HCT116 (cell line): ENCODE measurements at regions not wholly inside any gene's neighbourhood (a gene's known extent, or its start where the extent isn't known, plus 50 kb on each side); places are given as distances from the start of the nearest gene placed in this dataset.

Experiments
- ATAC-seq: fragments of 200-7000 bp; cut with Tn5 transposase; 2 replicates; pipeline ENCODE4 v1.9.1; 2020; ENCODE audit warnings: mild to moderate bottlenecking, moderate library complexity
- BruUV-seq: library from RNA; stranded (reverse); fragments of 400-500 nt; replicated peaks from 2 replicates; lab custom pipeline; 2021; lab: Mats Ljungman, UMichigan
- CTCF ChIA-PET: fragments of 300-600 bp; sonication (Branson Sonifier 250); formaldehyde crosslinking; loops from one replicate; lab custom pipeline; 2021; ENCODE audit warnings: antibody characterized with exemption; lab: Charles Lee
- POLR2A ChIA-PET: fragments of 300-600, 350-600 bp; sonication (Branson Sonifier 250); formaldehyde crosslinking; loops from one replicate; lab custom pipeline; 2021; ENCODE audit warnings: antibody characterized with exemption; lab: Charles Lee
- RAD21 ChIA-PET, 2 experiments: fragments of 300-600 bp; sonication (Branson Sonifier 250); formaldehyde crosslinking; loops; one replicate each; lab custom pipeline; 2023; ENCODE audit warnings: low total read pairs in 2 of 2; ENCODE audit not compliant: uncharacterized antibody in 2 of 2, unreplicated experiment in 2 of 2, low non-redundant PET in 1 of 2; lab: Charles Lee
- DNase-seq: peaks from one replicate; pipeline ENCODE4 v3.0.0-alpha.2; 2010; ENCODE audit warnings: low read depth, low spot score
- H2AFZ ChIP-seq: fragments of 200-600 bp; shearing (Covaris generic), sonication (generic); 2 replicates; pipeline ENCODE4 v1.6.1; 2017; ENCODE audit warnings: low read depth, mixed run types, mixed read lengths, antibody characterized with exemption, low read length; ENCODE audit not compliant: poor library complexity, severe bottlenecking
- H3K27ac ChIP-seq: 2 replicates; pipeline ENCODE4 v1.5.1; 2012; ENCODE audit warnings: low read depth, low read length
- H3K27me3 ChIP-seq: fragments of 200-600 bp; sonication (generic); 2 replicates; pipeline ENCODE4 v1.6.1; 2016; ENCODE audit warnings: mixed run types, low read length, mixed read lengths; ENCODE audit not compliant: insufficient read depth
- H3K36me3 ChIP-seq, 2 experiments: fragments of 200-500 bp in 1 of 2; fragments of 200-600 bp in 1 of 2; sonication (Bioruptor generic) in 1 of 2; sonication (generic) in 1 of 2; 2 replicates each; pipeline versions ENCODE4 v1.5.1 to v1.6.1; 2014 to 2016; ENCODE audit warnings: low read length in 2 of 2, inconsistent platforms in 1 of 2, mixed read lengths in 1 of 2, mixed run types in 1 of 2; ENCODE audit not compliant: insufficient read depth in 2 of 2, control insufficient read depth in 1 of 2
- H3K4me1 ChIP-seq, 2 experiments: fragments of 200-600 bp in 1 of 2; sonication (generic) in 1 of 2; 2 replicates each; pipeline versions ENCODE4 v1.5.1 to v1.6.1; 2012 to 2017; ENCODE audit warnings: low read length in 2 of 2, inconsistent platforms in 1 of 2, mild to moderate bottlenecking in 1 of 2, mixed read lengths in 1 of 2, mixed run types in 1 of 2, moderate library complexity in 1 of 2; ENCODE audit not compliant: insufficient read depth in 2 of 2, control insufficient read depth in 1 of 2
- H3K4me2 ChIP-seq: fragments of 200-600 bp; sonication (generic); 2 replicates; pipeline ENCODE4 v1.6.1; 2017; ENCODE audit warnings: mixed run types, low read length, mixed read lengths
- H3K4me3 ChIP-seq, 2 experiments: fragments of 200-600 bp in 1 of 2; sonication (generic) in 1 of 2; replicated peaks in 1 of 2; 2 replicates each; pipeline ENCODE4 v1.5.1; 2011 to 2016; ENCODE audit warnings: low read length in 2 of 2, control low read depth in 1 of 2, low read depth in 1 of 2, mild to moderate bottlenecking in 1 of 2, mixed read lengths in 1 of 2, mixed run types in 1 of 2
- H3K79me2 ChIP-seq: fragments of 200-600 bp; sonication (generic); 2 replicates; pipeline ENCODE4 v1.6.1; 2017; ENCODE audit warnings: mild to moderate bottlenecking, mixed run types, low read length, moderate library complexity, mixed read lengths; ENCODE audit not compliant: insufficient read depth
- H3K9ac ChIP-seq: fragments of 200-600 bp; sonication (generic); 2 replicates; pipeline ENCODE4 v1.6.1; 2016; ENCODE audit warnings: low read length, mixed read lengths
- H3K9me2 ChIP-seq: fragments of 200-600 bp; sonication (generic), shearing (Covaris generic); 2 replicates; pipeline ENCODE4 v1.6.1; 2017; ENCODE audit warnings: mixed run types, mild to moderate bottlenecking, moderate library complexity; ENCODE audit not compliant: insufficient read depth
- H3K9me3 ChIP-seq, 2 experiments: fragments of 200-500 bp in 1 of 2; fragments of 200-600 bp in 1 of 2; sonication (Bioruptor generic) in 1 of 2; sonication (generic) in 1 of 2; 2 replicates each; pipeline ENCODE4 v1.6.1; 2014 to 2017; ENCODE audit warnings: low read length in 2 of 2, mixed read lengths in 2 of 2, inconsistent platforms in 1 of 2, low read depth in 1 of 2, mild to moderate bottlenecking in 1 of 2, mixed run types in 1 of 2, moderate library complexity in 1 of 2; ENCODE audit not compliant: control insufficient read depth in 1 of 2, insufficient read depth in 1 of 2
- H4K20me1 ChIP-seq: fragments of 200-600 bp; sonication (generic), shearing (Covaris generic); 2 replicates; pipeline ENCODE4 v1.6.1; 2017; ENCODE audit warnings: mixed run types, mild to moderate bottlenecking, moderate library complexity; ENCODE audit not compliant: insufficient read depth
- CBX3 ChIP-seq: IDR thresholded peaks from 2 replicates; pipeline ENCODE4 v1.6.1; 2012; ENCODE audit warnings: low read depth
- CEBPB ChIP-seq: IDR thresholded peaks from 2 replicates; pipeline ENCODE4 v1.6.1; 2012; ENCODE audit warnings: low read depth
- ELF1 ChIP-seq: IDR thresholded peaks from 2 replicates; pipeline ENCODE4 v1.6.1; 2012; ENCODE audit warnings: low read depth, borderline replicate concordance
- EZH2 ChIP-seq: fragments of 200-600 bp; sonication (generic); IDR thresholded peaks from 2 replicates; pipeline ENCODE4 v1.6.1; 2017; ENCODE audit warnings: antibody characterized with exemption, mixed run types
- FOSL1 ChIP-seq: IDR thresholded peaks from 2 replicates; pipeline ENCODE4 v1.6.1; 2012; ENCODE audit warnings: low read depth
- JUND ChIP-seq: IDR thresholded peaks from 2 replicates; pipeline ENCODE4 v1.6.1; 2012
- TCF7L2 ChIP-seq: IDR thresholded peaks from 2 replicates; pipeline ENCODE4 v1.7.0; 2011; ENCODE audit warnings: borderline replicate concordance, inconsistent platforms; ENCODE audit not compliant: insufficient read depth, insufficient read length; ENCODE audit errors: extremely low read depth
- intact Hi-C: fragments of 100-400 bp; cut with micrococcal nuclease; formaldehyde crosslinking; loops from 2 replicates; pipeline ENCODE4 v1.10.0; 2022
- TF ChIP-seq, protein P1 (sequence below): IDR thresholded peaks from 2 replicates; pipeline ENCODE4 v1.6.1; 2012; ENCODE audit warnings: low read depth
- TF ChIP-seq, protein P2 (sequence below): IDR thresholded peaks from 2 replicates; pipeline ENCODE4 v1.6.1; 2012

DNA sequence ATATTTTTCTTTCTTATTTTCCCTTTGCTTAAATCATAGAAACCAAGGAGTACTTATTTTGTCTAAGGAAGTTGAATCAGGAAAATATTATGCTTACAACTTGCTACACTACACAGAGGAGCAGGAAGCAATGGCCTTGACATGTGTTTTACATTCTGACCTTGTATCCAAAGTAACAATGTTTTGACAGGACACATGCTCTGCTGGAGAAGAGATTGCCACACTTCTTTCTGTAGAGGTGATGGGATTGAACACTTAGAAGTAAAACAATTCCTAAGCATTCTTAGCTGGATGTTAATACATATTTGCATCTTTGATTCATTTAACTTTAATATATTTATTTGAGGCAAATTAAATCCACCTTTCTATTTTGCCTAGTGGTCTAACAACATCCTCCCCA, 929.1 kb downstream of the DSC3 start:
- no peak overlapping the region for H3K4me2 ChIP-seq
- no peaks in the 10 kb centered on the region for H3K9me2 ChIP-seq
- no peak overlapping the region for H3K4me3 ChIP-seq
- POLR2A ChIA-PET, result no interaction called here
- H3K27ac ChIP-seq, result no peak overlapping the region
- no peaks in the 10 kb centered on the region for H3K27me3 ChIP-seq
- DNase-seq (no peak), ATAC-seq (no peak)
- H3K4me1 ChIP-seq, result no peaks in the 10 kb centered on the region
- no peaks in the 10 kb centered on the region; a peak in 1 of 4 replicates for H3K9me3 ChIP-seq
- H2AFZ ChIP-seq, result no peak overlapping the region
- intact Hi-C loops, result no loop called here
- H3K79me2 ChIP-seq, result no peaks in the 10 kb centered on the region
- RAD21 ChIA-PET, result no interaction called here
- BruUV-seq, result no TSS peak
- no peaks in the 10 kb centered on the region for H3K36me3 ChIP-seq
- no peaks in the 10 kb centered on the region for H4K20me1 ChIP-seq
- no peak overlapping the region for H3K9ac ChIP-seq
- CTCF ChIA-PET, result no interaction called here
- no peak for TF ChIP-seq FOSL1
- TF ChIP-seq TCF7L2, result no peak
- no peak for TF ChIP-seq JUND

DNA sequence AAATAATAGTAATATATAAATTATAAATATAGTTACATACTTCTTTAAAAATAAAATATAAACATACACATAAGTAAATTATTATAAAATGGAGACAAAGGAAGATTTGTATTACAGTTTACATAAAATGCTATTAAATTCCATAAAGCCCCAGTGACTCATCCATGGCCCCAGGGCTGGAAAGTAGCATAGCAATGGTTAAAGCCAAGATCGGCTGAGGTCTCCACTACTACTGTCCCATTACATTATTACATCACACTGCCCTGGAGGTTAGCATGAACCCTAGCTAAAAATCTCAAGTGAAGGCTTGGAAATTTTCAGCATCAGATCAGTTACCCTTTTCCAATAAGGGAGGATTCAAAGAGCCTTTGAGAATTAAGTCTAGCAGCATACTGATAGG, 936.2 kb downstream of the DSC3 start:
- intact Hi-C loops, result no loop called here
- no peaks in the 10 kb centered on the region for H3K27me3 ChIP-seq
- no peaks in the 10 kb centered on the region for H3K79me2 ChIP-seq
- H3K9ac ChIP-seq, result no peak overlapping the region
- H2AFZ ChIP-seq, result no peak overlapping the region
- no peaks in the 10 kb centered on the region for H4K20me1 ChIP-seq
- H3K27ac ChIP-seq, result no peak overlapping the region
- H3K9me3 ChIP-seq, result no peaks in the 10 kb centered on the region
- ChIA-PET POLR2A (no interaction called here), CTCF (no interaction called here)
- H3K4me2 ChIP-seq, result no peak overlapping the region
- TF ChIP-seq CBX3 (no peak), ELF1 (no peak), EZH2 (no peak), CEBPB (no peak), FOSL1 (no peak)
- TF ChIP-seq, protein P1, sequence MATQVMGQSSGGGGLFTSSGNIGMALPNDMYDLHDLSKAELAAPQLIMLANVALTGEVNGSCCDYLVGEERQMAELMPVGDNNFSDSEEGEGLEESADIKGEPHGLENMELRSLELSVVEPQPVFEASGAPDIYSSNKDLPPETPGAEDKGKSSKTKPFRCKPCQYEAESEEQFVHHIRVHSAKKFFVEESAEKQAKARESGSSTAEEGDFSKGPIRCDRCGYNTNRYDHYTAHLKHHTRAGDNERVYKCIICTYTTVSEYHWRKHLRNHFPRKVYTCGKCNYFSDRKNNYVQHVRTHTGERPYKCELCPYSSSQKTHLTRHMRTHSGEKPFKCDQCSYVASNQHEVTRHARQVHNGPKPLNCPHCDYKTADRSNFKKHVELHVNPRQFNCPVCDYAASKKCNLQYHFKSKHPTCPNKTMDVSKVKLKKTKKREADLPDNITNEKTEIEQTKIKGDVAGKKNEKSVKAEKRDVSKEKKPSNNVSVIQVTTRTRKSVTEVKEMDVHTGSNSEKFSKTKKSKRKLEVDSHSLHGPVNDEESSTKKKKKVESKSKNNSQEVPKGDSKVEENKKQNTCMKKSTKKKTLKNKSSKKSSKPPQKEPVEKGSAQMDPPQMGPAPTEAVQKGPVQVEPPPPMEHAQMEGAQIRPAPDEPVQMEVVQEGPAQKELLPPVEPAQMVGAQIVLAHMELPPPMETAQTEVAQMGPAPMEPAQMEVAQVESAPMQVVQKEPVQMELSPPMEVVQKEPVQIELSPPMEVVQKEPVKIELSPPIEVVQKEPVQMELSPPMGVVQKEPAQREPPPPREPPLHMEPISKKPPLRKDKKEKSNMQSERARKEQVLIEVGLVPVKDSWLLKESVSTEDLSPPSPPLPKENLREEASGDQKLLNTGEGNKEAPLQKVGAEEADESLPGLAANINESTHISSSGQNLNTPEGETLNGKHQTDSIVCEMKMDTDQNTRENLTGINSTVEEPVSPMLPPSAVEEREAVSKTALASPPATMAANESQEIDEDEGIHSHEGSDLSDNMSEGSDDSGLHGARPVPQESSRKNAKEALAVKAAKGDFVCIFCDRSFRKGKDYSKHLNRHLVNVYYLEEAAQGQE, result no peak
- TF ChIP-seq, protein P2, sequence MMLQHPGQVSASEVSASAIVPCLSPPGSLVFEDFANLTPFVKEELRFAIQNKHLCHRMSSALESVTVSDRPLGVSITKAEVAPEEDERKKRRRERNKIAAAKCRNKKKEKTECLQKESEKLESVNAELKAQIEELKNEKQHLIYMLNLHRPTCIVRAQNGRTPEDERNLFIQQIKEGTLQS, result no peak
- TF ChIP-seq, all 23 proteins: peak for 0
- Histone ChIP-seq H3K4me1 (no peaks in the 10 kb centered on the region), H3K9me2 (no peaks in the 10 kb centered on the region), H3K4me3 (no peak overlapping the region), H3K36me3 (no peaks in the 10 kb centered on the region)
- no peak for DNase-seq
- RAD21 ChIA-PET, result no interaction called here
- no TSS peak for BruUV-seq
- no peak for ATAC-seq
